HG02970 (cell line): ENCODE measurements at regions not wholly inside any gene's neighbourhood (a gene's known extent, or its start where the extent isn't known, plus 50 kb on each side); places are given as distances from the start of the nearest gene placed in this dataset.
"Not testable (repeated sequence)": the region's sequence is repeated elsewhere in the genome, so short reads cannot be mapped to it uniquely, and the experiment has no call there.

Experiments
- ATAC-seq: cut with Tn5 transposase; IDR thresholded peaks from one replicate; pipeline ENCODE4 v1.9.1; 2021; ENCODE audit warnings: mild to moderate bottlenecking, moderate library complexity, moderate number of reproducible peaks; ENCODE audit not compliant: unreplicated experiment, low FRiP score

DNA sequence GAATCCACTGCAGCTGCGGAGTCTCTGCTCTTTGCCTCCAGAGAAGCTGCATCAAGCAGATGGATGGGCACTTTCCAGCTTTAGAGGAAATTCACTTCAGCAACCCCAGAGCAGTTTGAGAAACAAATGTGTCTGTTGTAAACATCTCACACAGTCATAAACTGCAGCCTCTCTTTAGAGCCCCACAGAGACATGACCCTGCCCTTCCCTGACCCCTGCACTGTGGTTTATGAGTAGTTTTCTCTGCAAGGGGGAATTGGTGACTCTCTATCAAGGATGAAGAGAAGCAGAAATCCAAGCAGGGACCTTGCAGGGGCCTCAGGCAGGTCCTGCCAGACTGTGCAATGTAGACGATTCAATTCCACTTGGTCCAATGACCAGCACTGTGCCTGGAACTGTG lies 160.2 kb downstream of the SH2D4B start:
- no peak for ATAC-seq

DNA sequence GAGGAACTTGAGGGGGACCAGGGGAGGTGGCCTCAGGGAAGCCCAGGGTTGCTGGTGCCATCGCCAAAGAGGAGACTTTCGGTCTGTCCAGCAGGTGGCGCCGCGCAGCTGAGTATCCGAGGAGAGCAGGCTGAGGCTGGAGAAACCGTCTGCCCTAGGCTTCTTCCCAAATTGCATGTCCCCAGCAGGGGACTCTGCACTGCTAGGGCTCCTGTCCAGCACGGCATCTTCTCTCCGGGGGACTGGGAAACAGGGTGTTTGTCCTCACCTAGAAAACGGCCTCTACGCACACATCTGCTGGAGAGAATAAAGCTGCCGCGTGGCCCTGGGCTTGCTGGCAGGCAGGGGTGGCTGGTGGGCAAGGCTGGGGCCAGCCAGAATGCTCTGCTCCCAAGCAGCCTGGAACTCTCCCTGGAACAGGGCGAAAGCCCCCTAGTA lies 161.9 kb downstream of the SH2D4B start:
- ATAC-seq: peak; percentile 86

DNA sequence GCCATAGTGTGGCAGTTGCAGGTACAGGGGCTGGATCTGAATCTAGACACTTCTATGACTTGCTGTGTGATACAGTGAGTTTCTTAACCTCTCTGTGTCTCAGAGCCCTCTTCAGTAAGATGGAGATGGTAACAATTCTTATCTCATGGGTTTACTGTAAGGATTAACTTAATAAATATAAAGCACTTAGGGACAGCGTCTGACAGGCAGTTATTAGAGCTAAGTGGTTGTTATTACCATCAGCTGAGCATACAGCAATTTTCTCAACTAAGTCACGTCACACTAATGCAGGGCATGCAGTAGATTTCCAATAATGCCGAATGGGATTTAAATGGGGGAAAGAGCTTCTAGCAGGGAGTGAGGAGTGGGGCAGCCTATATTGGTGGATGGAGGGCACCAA lies 162.6 kb downstream of the SH2D4B start:
- ATAC-seq: no peak

DNA sequence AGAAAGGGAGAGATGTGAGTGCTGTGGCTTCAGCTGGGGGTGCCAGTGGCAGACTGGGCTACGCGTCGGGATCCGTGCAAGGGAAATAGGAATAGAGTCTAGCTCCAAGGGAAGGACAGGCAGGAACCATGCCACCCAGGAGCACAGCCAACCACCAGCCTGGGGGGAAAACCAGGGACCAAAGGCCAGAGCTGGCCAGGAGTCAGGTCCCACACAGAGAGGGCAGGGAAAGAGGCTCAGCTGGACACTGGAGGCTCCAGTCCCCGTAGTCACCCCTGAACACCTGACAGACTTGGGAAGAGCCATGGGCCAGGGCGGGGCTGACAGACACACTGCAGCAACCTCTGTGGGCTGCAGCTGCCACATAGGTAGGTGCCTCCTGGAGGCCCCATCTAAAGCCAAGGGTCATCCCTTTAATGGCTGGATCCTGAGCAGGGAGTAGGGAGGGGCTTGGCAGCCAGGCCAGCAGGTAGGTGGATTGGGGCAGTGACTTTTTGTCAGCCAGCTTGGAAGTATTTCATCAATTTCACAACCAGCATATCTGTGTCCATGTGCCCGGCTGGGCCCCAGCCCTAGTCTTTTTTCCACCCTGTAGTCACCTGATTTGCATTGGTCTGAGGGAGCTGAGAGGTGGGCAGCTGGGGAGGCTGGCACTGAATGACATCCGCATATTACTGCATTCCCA lies 163.2 kb downstream of the SH2D4B start:
- no peak for ATAC-seq

DNA sequence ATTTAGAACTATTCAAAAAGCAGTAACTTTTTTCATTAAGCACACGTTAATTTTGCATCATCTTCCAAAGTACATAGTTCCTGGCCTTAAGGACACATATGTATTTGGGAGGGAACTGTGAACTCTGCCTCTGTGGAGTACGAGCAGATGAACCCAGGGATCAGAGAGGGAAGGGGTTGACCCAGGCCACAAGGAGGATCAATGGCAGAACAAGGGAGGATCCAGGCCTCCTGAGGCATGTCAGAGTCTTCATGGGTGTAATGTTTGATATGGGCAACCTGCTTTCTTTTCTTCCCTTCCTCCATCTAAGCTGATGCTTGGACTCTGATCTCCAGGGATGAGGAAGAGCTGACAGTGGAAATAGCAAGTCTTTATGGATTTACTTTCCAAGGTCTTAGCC lies 164.0 kb downstream of the SH2D4B start:
- no peak for ATAC-seq

DNA sequence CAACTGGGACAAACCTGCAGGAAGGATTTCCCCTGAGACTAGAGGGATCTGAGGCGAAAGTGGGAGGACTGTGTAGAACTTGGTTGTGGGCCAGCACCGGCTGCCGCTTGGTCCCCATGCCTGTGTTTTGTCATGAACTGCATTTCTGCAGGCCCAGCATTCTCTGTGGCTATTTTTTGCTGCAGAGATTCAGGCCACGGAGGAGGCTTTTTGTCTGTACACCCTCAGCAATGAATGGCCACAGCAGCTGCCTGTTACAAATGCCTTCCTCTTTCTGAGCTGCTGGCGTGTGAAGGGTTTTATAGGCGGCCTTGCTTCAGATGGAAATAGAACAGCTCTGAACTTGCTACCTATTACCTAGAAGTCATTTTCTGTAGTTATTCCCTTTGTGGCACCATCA lies 164.4 kb downstream of the SH2D4B start:
- ATAC-seq: no peak

DNA sequence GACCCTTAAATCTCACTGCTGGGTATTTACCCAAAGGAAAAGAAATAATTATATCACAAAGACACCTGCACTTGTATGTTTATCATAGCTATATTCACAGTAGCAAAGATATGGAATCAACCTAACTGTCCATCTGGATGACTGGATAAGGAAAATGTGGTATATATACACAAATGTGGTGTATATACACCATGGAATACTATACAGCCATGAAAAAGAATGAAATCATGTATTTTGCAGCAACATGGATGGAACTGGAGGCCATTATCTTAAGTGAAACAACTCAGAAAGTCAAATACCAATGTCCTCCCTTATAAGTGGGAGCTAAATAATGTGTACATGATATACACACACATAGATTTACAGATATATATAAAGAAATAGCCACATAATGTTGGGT lies 168.2 kb downstream of the SH2D4B start:
- ATAC-seq: no peak

DNA sequence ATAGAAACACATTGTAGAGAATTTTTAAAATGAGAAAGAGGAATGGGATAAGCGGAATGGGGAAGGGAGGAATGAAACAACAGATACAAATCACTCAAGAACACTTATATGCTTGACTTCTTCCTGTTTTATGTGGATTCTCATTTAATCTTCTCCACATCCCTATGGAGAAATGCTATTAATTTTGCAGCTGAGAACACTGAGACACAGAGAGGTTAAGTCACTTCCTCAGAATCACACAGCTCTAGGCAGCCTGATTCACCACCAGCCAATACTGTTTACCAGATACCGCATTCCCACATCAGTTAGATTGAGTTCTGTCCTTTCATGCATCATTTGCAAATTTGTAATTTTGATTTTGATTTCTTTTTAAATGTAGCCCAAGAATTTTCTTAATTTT lies 170.5 kb downstream of the SH2D4B start:
- no peak for ATAC-seq

DNA sequence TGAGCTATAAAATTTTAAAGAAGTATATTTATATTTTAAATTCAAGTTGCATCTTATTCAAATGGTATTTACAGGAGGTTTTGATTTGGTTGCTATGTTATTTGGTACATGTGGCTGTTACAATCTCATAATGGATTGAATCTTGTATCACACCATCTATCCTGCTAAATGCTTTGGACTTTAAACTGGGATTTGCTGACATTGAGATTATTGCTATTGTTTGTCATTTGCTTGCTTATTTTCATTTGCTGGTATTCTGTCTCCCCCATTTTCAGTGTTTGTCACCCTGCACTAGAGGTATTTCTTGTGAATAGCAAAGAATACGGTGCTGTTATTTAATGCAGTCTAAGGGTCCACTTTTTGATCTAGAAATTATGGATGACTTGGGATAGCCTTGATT lies 171.1 kb downstream of the SH2D4B start:
- ATAC-seq: no peak

DNA sequence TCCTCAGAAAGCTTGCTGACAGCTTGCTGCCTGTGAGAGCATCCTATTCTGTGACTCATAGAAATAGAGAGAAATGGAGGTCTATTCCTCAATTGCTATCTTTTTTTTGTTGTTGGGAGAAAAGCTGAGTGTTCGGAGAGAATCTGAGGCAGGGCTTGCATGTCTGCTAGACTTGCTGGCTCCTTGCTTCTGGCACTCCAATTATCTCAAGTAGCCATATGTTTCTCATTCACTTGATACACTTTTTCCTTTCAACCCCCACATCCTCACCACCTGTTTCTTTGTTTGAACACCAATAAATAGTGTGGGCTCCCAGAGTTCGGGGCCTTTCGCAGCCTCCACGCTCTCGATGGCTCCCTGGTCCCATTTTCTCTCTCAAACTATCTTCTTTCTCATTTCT lies 172.2 kb downstream of the SH2D4B start:
- no peak for ATAC-seq

DNA sequence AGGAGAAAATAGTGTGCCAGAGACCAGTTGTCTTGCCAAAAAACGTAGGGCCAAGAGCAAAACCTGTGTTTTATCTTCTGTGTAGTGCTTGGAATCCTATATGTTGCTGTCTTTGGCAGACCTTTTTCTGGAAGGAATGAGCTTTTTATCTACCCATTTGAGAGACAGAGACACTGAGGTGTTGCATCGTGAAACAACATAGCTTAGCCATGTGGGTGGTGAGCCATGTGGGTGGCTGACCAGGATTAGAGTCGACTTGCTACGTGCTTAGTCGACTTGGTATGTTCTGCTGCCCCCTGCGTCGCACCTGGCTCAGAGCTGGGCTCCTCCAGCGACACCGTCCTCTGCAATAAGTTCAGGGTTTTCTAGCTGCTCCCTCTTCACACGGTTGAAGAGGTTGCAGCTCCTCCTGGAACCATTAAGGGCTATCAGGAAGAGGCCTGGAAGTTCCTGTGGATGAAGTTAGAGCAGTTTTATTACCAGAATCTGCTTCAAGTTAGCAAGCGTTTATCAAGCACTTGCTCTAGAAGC lies 175.8 kb downstream of the SH2D4B start:
- ATAC-seq: no peak

DNA sequence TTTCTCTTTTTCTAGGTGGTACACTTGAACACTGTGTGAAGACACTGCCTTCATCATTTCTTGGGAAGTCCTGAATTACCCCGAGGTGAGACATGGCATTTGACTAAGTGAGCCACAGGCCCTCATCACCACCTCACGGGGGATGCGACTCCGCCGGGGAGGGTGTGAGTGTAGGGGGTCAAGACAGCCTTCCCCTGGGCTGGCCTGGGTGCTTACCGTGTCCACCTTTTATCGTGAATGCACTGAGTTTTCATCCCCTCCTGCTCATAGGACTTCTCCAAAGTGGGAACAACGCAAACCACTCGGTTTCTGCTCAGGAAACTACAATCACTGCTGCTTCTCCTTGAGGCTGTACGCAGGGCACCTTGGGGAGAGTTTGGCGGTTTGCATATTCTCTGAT lies 176.9 kb downstream of the SH2D4B start:
- ATAC-seq: no peak

DNA sequence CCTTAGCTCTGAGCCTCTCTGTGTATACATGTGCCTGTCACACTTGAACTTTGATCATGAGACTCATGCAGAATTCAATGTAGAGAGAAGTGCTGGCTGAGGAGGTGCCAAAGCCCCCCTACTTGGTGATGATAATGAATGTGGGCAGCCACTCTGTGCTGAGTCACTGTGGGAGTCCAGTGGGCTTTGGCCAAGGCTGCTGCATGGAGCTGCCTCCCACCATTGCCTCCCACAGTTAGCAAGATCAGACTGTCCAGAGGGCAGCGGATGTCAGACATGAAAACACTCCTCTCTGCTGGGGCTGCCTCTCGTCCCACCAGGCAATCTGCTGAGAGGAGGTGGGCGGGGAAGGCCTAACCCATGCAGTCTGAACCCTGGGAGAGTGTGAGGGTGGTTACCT lies 180.3 kb downstream of the SH2D4B start:
- no peak for ATAC-seq

DNA sequence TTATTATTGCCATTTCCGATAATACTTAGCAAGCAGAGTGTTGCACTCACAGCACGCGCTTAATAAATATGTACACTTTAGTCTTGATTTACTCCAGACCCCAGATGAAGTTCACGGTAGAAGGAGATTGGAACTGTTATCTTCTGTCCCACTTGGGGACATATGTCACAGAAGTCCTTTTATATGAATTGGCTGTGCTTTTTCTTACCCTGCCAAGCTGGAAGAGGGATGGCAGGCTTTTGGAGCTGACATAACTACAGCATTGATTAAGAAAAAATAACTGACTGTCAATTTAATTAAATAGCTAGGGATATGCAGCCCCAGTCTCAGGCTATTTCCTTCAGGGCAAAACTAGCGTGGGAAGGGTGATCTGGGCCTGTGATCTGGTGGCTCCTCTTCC lies 182.2 kb downstream of the SH2D4B start:
- ATAC-seq: no peak

DNA sequence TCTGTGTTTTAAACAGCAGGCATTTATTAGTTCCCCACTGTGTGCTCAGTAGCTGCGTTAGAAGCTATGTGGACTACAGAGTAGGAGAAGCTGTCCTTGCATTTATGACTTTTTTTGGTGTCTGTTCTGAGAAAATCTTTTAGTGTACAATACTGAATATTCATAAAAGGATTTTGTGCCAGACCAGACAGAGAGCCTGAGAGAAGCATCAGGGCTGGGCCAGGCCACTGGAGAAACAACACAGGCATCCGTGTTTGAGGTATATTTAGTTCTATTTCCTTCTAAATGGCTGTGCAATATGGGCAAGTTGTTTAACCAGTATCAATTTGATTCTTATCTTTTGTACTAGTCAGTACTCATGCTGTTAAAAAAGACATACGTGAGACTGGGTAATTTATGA lies 182.8 kb downstream of the SH2D4B start:
- ATAC-seq: no peak

DNA sequence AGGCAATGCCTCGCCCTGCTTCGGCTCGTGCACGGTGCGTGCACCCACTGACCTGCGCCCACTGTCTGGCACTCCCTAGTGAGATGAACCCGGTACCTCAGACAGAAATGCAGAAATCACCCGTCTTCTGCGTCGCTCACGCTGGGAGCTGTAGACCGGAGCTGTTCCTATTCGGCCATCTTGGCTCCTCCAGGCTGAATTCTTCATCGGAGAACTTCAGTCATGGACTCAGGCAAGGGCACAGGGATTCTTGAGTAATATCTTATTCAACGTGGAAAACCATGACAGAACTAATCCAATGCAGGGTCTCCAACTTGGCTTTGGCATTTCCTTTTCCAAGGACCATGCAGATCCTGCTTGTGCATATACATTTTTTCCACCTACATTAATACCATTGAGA lies 190.7 kb downstream of the SH2D4B start:
- not testable (repeated sequence) for ATAC-seq

DNA sequence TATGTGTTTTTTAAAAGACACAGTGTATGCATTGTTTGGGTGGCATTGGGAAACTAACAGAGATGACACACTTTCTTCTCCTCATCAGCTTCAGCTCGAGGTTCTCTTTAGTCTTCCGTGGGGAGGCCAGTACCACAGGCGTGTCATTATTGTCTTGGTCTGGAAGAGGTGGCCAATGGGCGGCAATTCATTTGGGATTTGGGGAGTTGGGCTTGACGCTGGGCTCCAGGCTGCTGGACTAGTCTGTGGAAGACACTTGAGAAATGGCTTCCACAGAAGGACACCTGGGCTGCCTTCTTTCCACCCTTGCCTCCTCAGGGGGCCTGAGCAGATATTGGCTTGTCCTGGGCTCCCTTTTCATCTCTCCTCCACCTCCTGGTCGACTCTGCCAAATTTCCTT lies 192.2 kb downstream of the SH2D4B start:
- ATAC-seq: no peak

DNA sequence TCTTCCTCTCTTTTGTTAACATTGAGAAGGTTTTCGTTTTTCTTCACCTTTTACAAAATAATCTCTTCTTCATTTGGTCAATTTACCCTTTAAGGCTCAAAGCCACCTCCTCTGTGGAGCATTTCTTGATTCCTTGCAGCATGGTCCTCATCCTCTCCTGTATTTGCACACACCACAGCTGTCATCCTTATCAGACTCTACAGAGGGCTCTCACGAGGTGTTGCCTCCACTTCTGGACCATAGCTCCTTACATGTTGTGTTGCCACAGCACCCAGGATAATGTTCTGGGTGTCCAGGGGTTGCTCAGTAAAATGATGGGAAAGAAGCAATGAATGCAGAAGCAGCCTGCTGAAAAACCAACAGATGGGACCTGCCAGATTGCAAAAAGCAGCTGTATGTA lies 192.8 kb downstream of the SH2D4B start:
- ATAC-seq: no peak

DNA sequence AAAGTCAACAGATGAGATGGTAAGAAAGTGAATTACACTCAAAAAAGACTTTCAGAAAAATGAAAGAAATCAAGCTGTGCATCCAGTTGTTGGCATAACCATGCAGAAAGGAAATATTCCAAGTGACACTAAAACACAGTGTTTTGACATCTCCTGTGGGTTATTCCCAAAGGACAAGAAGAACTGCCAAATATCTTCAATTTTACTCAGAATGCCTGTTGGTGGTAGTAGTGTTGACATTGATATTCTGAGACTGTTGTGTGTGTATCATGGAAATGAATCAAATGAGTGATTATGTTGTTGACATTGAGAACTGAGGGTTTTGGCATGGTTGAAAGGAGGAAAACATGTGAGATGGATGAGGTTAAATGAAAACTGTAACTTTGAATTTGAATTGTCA lies 196.9 kb downstream of the SH2D4B start:
- no peak for ATAC-seq

DNA sequence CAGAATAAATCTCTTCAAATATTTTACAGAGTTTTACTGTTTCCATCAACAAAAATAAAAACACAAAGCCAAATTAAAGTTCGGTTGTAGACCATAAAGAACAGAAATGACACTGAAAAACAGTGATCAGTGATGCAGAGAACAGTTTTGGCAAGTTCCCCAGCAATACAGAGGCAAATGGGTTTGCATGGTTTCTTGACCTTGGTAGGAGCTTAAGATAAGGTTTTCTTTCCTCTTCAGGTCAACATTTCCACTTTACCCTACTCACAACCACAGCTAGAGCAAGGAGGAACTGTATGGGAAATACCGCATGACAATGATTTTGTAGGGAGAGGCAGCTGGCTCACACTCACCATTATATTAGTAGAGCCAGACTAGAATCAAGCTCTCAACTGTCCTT lies 199.5 kb downstream of the SH2D4B start:
- no peak for ATAC-seq

DNA sequence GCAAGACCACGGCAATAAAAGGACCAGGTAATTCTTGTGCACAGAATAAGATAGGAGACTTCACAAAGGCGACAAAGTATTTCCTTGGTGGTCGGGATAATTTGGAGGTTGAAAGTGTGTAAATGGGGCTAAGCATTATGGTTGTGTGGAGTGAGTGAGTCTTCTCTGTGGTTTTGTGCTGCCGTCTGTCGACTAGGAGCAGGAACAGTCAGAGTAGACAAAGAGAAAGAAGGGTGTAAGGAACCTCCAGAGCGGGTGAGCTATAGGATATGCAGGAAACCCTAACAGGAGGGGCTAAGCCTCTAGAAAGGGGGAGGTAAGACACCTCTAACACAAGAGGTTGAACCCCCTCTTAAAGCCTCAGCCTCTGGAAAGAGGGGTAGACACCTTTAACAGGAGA lies 201.6 kb downstream of the SH2D4B start:
- ATAC-seq: no peak

DNA sequence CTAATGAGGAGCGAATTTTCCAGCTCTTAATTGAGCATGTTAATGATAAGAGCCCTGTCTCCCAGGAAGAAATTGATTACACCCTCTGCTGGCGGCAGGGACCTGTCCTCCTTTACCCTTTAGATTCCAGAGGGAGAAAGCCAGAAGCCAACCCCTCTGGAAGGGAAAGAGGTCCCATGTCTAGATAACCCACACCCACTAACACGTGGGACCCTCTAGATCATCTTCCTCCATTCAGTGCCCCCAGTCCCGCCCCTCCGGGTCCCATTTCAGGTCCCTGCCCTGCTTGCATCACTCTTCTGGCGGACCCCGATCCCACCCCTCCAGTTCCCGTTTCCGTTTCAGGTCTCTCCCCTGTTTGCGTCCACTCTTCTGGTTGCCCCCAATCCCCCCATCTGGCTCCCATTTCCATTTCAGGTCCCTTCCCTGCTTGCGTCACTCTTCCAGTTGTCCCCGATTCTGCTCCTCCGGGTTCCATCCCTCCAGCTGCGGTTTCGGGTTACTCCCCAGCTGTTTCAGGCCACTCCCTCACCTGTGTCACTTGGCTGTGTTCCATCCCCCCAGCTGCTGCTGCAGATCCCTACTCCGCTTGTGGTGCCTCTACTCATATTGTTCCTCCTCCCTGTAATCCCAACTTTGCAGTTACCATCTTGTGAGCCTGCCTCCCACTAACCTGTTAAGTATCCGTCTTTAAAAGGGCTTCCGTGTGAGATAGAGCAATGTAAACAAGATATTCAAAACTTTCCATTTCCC lies 202.4 kb downstream of the SH2D4B start:
- no peak for ATAC-seq
